Activated CD4-positive, CD25-positive, alpha-beta regulatory T cell treated with anti-CD3 and anti-CD28 coated beads, Interleukin-2, amount 50 U/mL, for 16 hours (primary cell): ENCODE measurements at regions not wholly inside any gene's neighbourhood (a gene's known extent, or its start where the extent isn't known, plus 50 kb on each side); places are given as distances from the start of the nearest gene placed in this dataset.
"Not testable (repeated sequence)": the region's sequence is repeated elsewhere in the genome, so short reads cannot be mapped to it uniquely, and the experiment has no call there.

Experiments used
- DNase-seq: peaks from one replicate; pipeline ENCODE4 v3.0.0-alpha.2; 2020; ENCODE audit warnings: low read depth, low spot score

DNA sequence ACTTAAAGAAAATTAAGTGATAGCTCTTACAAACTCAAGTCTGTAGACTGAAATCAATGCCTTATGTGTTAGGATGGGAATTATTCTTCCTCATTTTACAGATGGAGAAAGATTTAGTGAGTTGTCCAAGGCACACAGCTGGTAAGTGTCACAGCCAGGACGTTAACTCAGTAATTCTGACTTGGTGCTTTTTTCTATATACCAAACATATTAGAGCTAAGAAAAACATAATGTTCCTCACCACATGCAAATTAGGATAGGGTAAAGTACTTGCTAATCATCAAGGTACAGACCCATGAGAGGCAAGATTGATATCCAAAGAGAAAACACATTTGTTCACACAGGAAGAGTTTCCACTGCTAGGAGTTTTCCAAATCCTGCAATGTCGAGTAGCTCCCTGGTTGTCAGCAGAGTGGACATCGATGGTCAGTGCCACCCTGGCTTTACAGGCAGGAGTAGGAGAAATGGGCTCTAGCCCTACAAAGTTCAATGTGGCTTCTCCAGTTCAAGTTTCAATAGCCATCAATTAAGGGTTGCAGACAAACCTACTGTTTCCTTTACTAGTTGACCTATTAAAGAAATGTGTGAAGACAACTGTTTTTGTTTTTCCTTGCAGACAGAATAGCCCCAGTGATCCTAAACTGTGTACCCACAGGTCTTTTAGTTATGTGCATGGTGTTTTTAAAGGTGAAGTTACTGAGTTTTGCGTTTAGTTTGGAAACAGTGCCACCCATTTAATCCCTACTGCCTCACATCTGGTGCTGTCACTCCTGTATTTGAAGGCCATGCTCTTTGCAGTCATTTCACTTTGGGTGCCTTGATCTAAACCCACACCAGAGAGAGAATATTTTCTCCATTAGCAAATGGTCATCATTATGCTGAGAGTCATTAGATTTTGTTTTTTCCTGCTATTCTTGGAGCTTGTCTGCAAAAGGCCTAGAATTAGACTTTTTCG, 460.8 kb upstream of the SMARCA2 start:
- no peak for DNase-seq

DNA sequence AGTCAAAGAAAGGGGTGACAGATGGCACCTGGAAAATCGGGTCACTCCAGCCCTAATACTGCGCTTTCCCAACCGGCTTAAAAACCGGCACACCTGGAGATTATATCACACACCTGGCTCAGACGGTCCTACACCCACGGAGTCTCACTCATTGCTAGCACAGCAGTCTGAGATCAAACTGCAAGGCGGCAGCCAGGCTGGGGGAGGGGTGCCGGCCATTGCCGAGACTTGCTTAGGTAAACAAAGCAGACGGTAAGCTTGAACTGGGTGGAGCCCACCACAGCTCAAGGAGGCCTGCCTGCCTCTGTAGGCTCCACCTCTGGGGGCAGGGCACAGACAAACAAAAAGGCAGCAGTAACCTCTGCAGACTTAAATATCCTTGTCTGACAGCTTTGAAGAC, 456.5 kb upstream of the SMARCA2 start:
- not testable (repeated sequence) for DNase-seq

DNA sequence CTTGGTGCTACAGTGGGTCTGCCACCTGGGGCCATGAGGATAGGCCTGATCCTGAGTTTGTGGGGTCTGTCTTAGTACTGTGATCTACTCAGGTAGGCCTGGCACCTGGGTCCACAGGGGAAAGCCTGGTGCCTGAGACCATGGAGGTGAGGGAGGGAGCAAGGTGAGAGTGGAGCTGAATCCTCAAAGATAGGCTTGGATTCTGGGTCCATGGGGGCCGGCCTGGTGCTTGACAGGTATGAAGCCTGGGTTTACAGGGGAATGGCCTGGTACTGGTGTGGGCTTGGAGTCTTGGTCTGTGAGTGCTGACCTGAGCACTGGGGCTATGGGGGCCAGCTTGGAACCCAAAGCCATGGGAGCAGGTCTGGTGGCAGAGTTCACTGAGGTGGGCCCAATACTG, 439.2 kb upstream of the SMARCA2 start:
- DNase-seq = no peak

GRCh38 chr9:1580215-1580614, 434.9 kb upstream of the SMARCA2 start:
- no peak for DNase-seq

DNA sequence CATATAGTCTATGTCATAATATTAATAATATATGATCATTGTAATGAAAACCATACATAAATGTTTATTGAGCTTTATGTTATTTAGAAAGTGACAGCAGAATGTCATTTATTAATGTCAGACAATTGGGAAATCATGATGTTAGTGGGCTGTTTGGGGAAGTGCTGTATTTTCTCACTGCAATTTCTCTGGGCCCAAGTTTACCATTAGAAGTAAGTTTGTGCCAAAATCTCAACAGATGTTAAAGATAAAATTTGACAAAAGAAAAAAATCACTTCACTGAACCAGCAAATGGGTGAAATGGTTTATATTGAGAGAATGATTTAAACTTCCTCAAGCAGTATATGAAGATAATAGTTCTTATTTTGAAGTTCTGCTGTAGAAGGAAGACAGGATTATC, 433.2 kb upstream of the SMARCA2 start:
- no peak for DNase-seq

- DNase-seq = no peak
Measured at GRCh38 chr9:1591310-1591709, 423.8 kb upstream of the SMARCA2 start.

- no peak for DNase-seq
Measured at GRCh38 chr9:1598270-1598669, 416.9 kb upstream of the SMARCA2 start.

DNA sequence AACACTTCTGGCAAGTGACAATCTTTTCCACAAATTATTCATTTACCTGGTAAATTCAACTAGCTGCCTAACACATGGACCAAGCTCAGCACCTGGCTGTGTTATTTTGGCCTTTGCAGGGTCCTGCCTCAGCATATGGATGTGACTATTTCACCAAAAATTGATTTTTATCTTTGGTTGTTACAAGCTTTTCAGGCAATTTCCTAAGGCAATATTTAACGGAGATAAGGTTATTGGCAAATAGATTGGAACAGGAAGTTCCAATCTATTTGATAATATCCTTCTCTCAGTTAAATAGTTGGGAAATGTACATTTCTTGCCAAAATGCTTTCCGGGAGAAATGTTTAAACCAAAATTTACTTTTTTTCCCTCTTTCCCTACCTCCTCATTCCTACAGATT, 415.2 kb upstream of the SMARCA2 start:
- DNase-seq = no peak

DNA sequence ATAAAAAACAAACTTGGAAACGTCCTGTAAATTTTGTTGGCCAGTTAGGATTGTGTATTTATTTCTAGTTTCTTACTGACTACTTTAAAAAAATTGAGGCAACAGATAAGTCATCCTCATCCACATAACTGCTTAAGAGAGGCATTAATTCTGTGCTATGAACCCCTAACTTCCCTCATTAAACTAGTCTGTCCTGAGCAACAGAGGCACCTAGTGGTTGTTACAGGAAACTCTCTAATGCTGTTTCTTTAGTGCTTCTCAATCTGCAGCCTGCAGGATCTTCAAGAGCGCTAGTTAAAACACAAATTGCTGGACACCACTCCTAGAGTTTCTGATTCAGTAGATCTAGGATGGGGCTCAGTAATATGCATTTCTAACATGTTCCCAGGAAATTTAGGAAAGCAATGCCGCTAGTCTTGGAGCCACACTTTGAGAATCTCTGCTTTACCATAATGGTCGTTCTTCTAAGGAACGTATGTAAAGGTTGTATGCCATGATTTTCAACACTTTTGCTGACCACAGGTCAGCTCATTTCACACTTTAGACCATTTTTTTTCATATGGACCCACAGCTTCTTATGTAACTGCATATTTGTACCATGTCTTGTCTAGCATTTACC, 410.1 kb upstream of the SMARCA2 start:
- DNase-seq = no peak

GRCh38 chr9:1606253-1606652, 408.9 kb upstream of the SMARCA2 start:
- DNase-seq = no peak

GRCh38 chr9:1612886-1613285, 402.3 kb upstream of the SMARCA2 start:
- no peak for DNase-seq

DNA sequence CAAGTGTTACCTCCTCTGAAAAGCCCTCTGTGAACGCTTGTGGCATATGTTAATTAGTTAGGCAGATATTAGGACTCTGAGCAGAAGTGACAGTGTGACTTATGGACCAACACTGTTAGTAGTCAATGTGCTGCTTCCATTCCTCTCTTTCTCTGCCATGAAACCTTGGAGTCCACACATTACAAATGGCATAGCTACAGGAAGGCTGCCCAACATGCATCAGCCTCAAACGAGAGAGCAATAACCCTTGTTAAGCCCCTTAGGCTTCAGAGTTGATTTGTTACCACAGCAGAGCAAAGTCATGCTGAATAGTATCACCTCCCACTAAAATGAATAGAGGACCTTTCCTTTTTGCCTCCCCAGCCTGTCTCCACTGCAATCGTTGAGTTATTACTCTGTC, 397.7 kb upstream of the SMARCA2 start:
- DNase-seq = no peak

DNA sequence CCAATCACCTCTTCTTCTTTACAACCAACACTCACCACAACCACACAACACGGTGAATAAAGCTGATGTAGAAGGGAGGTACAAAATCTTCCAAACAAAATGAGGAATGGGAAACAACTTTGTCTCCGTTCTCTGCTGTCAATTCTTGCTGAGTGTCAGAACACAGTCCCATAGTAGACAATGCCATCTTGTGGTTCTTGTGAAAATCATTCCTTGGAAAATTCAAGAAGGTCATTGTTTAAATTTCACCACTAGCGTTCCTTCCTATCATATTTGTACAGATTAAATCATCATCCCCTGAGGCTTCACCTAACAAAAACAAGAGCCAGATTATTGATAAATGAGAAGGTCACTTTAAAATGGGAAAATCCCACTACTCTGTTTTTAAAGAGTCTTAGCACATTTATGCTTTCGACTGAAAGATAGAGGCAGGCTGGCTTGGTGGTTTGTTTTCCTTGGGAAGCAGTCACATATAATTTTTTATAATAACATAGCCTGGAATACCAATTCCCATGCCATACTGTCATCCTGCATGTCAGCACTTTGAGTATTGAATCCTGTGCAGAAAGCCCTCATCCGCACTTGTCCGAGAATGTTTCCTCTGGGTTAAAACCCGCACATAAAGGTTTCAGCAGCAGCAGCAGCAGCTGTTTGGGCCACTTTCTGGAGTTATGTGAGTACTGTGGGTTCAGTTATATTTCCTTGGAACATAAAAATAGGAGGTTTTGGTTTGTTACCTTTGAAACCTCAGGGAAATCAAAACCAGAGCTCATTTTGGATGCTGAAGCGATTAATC, 395.0 kb upstream of the SMARCA2 start:
- DNase-seq = no peak

DNA sequence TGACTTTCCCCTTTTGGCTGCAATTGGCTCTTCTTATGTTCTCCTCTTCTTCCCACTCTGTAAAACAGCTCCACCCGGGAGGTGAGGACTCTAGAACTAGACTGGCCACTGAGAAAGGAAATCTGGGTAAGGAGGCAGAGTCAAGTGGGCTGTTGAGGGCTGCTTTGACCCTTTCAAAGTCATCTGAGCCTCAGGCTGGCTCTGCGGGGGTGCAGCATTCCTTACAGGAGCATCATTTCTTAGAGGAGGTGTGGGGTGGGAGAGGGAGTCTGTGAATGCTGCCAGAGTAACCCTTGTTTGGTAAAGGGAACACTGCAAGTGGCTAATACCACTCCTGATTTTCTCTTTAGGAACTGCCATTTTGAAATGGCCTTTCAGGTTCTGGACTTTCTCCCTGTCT, 377.7 kb upstream of the SMARCA2 start:
- DNase-seq = no peak

DNA sequence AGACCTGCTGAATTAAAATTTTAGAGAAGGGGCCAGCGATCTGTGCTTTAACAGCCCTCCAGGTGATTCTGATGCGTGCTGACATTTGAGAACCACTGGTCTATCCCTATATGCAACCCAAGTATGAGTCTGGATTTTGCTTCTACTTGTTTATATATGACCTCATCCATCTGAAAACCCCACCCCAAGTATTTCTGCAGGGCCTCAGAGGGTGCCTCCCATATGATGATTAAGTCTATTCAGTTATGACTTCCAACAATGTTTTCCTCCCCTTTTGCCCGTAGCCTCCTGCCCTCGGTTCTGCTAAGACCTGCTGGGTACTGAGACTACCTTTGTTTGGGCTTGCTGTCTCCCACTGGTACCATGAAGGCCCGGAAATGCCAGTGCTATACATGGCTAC, 376.0 kb upstream of the SMARCA2 start:
- DNase-seq = no peak

GRCh38 chr9:1647776-1648175, 367.4 kb upstream of the SMARCA2 start:
- no peak for DNase-seq

GRCh38 chr9:1653282-1653681, 361.9 kb upstream of the SMARCA2 start:
- DNase-seq = no peak

GRCh38 chr9:1658661-1659362, 356.3 kb upstream of the SMARCA2 start:
- no peak for DNase-seq

- DNase-seq = no peak
Measured at GRCh38 chr9:1659363-1659690, 355.8 kb upstream of the SMARCA2 start.

- DNase-seq = no peak
Measured at GRCh38 chr9:1668441-1668840, 346.7 kb upstream of the SMARCA2 start.

- no peak for DNase-seq
Measured at GRCh38 chr9:1673300-1673699, 341.8 kb upstream of the SMARCA2 start.

GRCh38 chr9:1676771-1677170, 338.4 kb upstream of the SMARCA2 start:
- no peak for DNase-seq
